DND-41 (cell line): ENCODE measurements at regions not wholly inside any gene's neighbourhood (a gene's known extent, or its start where the extent isn't known, plus 50 kb on each side); places are given as distances from the start of the nearest gene placed in this dataset.

ENCODE experiments used
- EZH2 ChIP-seq: IDR thresholded peaks from 3 replicates; pipeline ENCODE4 v1.6.1; 2012; ENCODE audit warnings: borderline replicate concordance, low read depth, mild to moderate bottlenecking, moderate library complexity, low read length, inconsistent platforms; ENCODE audit not compliant: severe bottlenecking
- TF ChIP-seq, protein P1 (sequence below): IDR thresholded peaks from 2 replicates; pipeline ENCODE4 v1.5.1; 2012; ENCODE audit warnings: borderline replicate concordance, low read length, moderate library complexity, mild to moderate bottlenecking; ENCODE audit not compliant: poor library complexity, severe bottlenecking; ENCODE audit errors: extremely low read depth

DNA sequence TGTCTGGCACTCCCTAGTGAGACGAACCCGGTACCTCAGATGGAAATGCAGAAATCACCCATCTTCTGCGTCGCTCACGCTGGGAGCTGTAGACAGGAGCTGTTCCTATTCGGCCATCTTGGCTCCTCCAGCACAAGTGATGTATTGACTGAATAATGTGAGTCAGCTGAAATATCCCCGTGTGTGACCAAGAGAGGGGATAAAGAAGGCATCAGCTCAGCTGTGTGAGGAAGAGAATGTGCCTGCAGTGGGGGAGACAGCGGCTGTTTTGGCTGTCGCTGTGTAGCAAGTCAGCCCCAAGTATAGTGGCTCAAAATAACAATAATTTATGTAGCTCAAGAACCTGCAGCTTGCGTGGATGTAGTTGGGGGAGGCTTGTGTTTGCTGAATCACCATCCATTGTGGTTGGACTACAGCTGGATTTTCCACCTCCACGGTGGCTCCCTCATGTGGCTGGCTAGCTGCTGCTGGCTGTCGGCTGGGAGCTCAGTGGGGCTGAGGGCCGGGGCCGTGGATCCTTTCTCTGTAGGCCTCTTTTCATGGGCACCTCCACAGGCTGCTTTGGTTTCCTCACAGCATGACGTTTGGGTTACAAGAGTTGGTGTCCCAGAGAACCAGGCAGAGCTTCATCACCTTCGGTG, 434.5 kb downstream of the CCSER2 start:
- TF ChIP-seq, protein P1, sequence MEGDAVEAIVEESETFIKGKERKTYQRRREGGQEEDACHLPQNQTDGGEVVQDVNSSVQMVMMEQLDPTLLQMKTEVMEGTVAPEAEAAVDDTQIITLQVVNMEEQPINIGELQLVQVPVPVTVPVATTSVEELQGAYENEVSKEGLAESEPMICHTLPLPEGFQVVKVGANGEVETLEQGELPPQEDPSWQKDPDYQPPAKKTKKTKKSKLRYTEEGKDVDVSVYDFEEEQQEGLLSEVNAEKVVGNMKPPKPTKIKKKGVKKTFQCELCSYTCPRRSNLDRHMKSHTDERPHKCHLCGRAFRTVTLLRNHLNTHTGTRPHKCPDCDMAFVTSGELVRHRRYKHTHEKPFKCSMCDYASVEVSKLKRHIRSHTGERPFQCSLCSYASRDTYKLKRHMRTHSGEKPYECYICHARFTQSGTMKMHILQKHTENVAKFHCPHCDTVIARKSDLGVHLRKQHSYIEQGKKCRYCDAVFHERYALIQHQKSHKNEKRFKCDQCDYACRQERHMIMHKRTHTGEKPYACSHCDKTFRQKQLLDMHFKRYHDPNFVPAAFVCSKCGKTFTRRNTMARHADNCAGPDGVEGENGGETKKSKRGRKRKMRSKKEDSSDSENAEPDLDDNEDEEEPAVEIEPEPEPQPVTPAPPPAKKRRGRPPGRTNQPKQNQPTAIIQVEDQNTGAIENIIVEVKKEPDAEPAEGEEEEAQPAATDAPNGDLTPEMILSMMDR = no peak
- no peak for TF ChIP-seq EZH2
